Activated naive CD4-positive, alpha-beta T cell treated with anti-CD3 and anti-CD28 coated beads, Interleukin-2, amount 10 ng/mL, durations not matched to agents 7 days and 5 days (primary cell): ENCODE measurements at regions not wholly inside any gene's neighbourhood (a gene's known extent, or its start where the extent isn't known, plus 50 kb on each side); places are given as distances from the start of the nearest gene placed in this dataset.
"Not testable (repeated sequence)": the region's sequence is repeated elsewhere in the genome, so short reads cannot be mapped to it uniquely, and the experiment has no call there.

ENCODE experiments used
- CTCF ChIA-PET: fragments of 350-600 bp; sonication (Branson Sonifier 250); formaldehyde crosslinking; loops from one replicate; lab custom pipeline; 2021; ENCODE audit warnings: antibody characterized with exemption; lab: Charles Lee
- DNase-seq: peaks from one replicate; pipeline ENCODE4 v3.0.0-alpha.2; 2020
- H3K27ac Mint-ChIP-seq: one replicate; pipeline ENCODE4 v1.8.0; 2021; ENCODE audit warnings: mild to moderate bottlenecking, moderate library complexity, mixed read lengths
- H3K27me3 Mint-ChIP-seq: one replicate; pipeline ENCODE4 v1.8.0; 2021; ENCODE audit warnings: mild to moderate bottlenecking, mixed read lengths
- H3K36me3 Mint-ChIP-seq: one replicate; pipeline ENCODE4 v1.8.0; 2021; ENCODE audit warnings: mixed read lengths
- H3K4me1 Mint-ChIP-seq: one replicate; pipeline ENCODE4 v1.8.0; 2021; ENCODE audit warnings: mixed read lengths
- H3K4me3 Mint-ChIP-seq: one replicate; pipeline ENCODE4 v1.8.0; 2021; ENCODE audit warnings: mild to moderate bottlenecking, moderate library complexity, mixed read lengths
- H3K9me3 Mint-ChIP-seq: one replicate; pipeline ENCODE4 v1.8.0; 2021; ENCODE audit warnings: mixed read lengths

- Mint-ChIP-seq H3K27me3 (no peaks in the 10 kb centered on the region), H3K9me3 (peaks cover 8% of the 10 kb centered on the region), H3K4me3 (no peak overlapping the region), H3K4me1 (no peaks in the 10 kb centered on the region), H3K36me3 (no peaks in the 10 kb centered on the region), H3K27ac (no peak overlapping the region)
- CTCF ChIA-PET: no interaction called here
- DNase-seq: no peak
Observed at GRCh38 chr3:154852515-154852914, 227.6 kb upstream of the MME start.

GRCh38 chr3:154851644-154852043 lies 228.5 kb upstream of the MME start:
- no peak for DNase-seq
- no peak overlapping the region for H3K27ac Mint-ChIP-seq

GRCh38 chr3:154850921-154851320 lies 229.2 kb upstream of the MME start:
- DNase-seq: no peak
- Mint-ChIP-seq H3K36me3 (no peaks in the 10 kb centered on the region), H3K27me3 (no peaks in the 10 kb centered on the region), H3K9me3 (peaks cover 6% of the 10 kb centered on the region), H3K4me3 (no peak overlapping the region), H3K4me1 (no peaks in the 10 kb centered on the region), H3K27ac (no peak overlapping the region)
- CTCF ChIA-PET: no interaction called here

More at GRCh38 chr3:154851644-154852043, 228.5 kb upstream of the MME start:
- Mint-ChIP-seq H3K27me3 (no peaks in the 10 kb centered on the region), H3K4me1 (no peaks in the 10 kb centered on the region), H3K9me3 (peaks cover 8% of the 10 kb centered on the region), H3K4me3 (no peak overlapping the region), H3K36me3 (no peaks in the 10 kb centered on the region)
- CTCF ChIA-PET: no interaction called here

- Mint-ChIP-seq H3K9me3 (peaks cover 6% of the 10 kb centered on the region), H3K4me3 (no peak overlapping the region), H3K4me1 (no peaks in the 10 kb centered on the region), H3K36me3 (no peaks in the 10 kb centered on the region), H3K27me3 (no peaks in the 10 kb centered on the region), H3K27ac (no peak overlapping the region)
- CTCF ChIA-PET: no interaction called here
- no peak for DNase-seq
Observed at GRCh38 chr3:154849408-154849807, 230.7 kb upstream of the MME start.

DNA sequence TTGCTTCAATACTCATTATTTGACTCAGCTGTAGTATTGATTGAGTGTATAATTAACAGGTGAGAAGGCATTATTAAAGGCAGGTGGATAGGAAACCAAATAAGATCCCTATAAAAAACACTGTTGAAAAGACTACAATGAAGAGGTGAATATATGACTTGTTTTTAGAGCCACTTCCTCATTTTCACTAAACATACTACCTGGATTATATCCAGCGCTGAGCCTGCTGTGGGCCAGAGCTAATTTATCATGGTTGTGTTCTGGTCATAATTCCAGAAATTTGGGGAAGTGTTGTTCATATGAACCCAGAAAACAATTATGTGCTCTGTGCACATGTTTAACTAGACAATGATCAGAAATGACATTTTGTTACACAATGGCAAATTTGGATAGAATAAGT lies 235.3 kb upstream of the MME start:
- Mint-ChIP-seq H3K36me3 (no peaks in the 10 kb centered on the region), H3K9me3 (peaks cover 6% of the 10 kb centered on the region), H3K27me3 (no peaks in the 10 kb centered on the region), H3K4me1 (no peaks in the 10 kb centered on the region), H3K4me3 (no peak overlapping the region), H3K27ac (no peak overlapping the region)
- no peak for DNase-seq
- CTCF ChIA-PET: no interaction called here

GRCh38 chr3:154843647-154844046 lies 236.5 kb upstream of the MME start:
- H3K4me3 Mint-ChIP-seq: no peak overlapping the region
- no peaks in the 10 kb centered on the region for H3K4me1 Mint-ChIP-seq
- CTCF ChIA-PET: no interaction called here
- H3K9me3 Mint-ChIP-seq: no peaks in the 10 kb centered on the region
- H3K36me3 Mint-ChIP-seq: no peaks in the 10 kb centered on the region
- no peaks in the 10 kb centered on the region for H3K27me3 Mint-ChIP-seq
- DNase-seq: no peak
- H3K27ac Mint-ChIP-seq: no peak overlapping the region

DNA sequence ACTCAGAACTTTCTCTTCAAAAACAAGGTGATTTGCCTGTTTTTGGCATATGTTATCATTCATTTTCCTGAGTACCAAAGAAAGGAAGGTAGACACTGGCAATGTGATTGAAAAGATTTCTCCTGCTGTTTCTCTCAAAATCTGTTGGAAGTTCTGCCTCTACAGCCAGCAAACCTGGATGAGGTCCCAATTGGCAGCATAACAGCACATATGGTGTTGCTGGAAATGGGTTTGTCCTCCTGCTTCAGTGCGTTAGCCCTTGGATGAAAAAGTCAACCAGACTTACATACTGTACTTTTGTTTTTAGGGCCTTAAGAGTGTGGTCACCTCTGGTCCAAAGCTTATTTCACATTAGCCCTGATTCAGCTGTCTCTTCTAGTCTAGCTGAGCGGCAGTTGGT lies 237.6 kb upstream of the MME start:
- no peaks in the 10 kb centered on the region for H3K9me3 Mint-ChIP-seq
- CTCF ChIA-PET: no interaction called here
- H3K36me3 Mint-ChIP-seq: no peaks in the 10 kb centered on the region
- no peak overlapping the region for H3K4me3 Mint-ChIP-seq
- DNase-seq: no peak
- H3K27ac Mint-ChIP-seq: no peak overlapping the region
- no peaks in the 10 kb centered on the region for H3K27me3 Mint-ChIP-seq
- no peaks in the 10 kb centered on the region for H3K4me1 Mint-ChIP-seq

- Mint-ChIP-seq H3K4me3 (no peak overlapping the region), H3K4me1 (no peaks in the 10 kb centered on the region), H3K27me3 (no peaks in the 10 kb centered on the region), H3K36me3 (no peaks in the 10 kb centered on the region), H3K9me3 (no peaks in the 10 kb centered on the region), H3K27ac (no peak overlapping the region)
- no peak for DNase-seq
- CTCF ChIA-PET: no interaction called here
Observed at GRCh38 chr3:154835639-154836038, 244.5 kb upstream of the MME start.

- H3K27ac Mint-ChIP-seq, CTCF ChIA-PET: not testable (repeated sequence)
Observed at GRCh38 chr3:154834831-154835230, 245.3 kb upstream of the MME start.

GRCh38 chr3:154829929-154830328 lies 250.2 kb upstream of the MME start:
- no peaks in the 10 kb centered on the region for H3K27me3 Mint-ChIP-seq
- no peak for DNase-seq

More at GRCh38 chr3:154834831-154835230, 245.3 kb upstream of the MME start:
- H3K4me1 Mint-ChIP-seq, H3K27me3 Mint-ChIP-seq, H3K4me3 Mint-ChIP-seq, H3K36me3 Mint-ChIP-seq, H3K9me3 Mint-ChIP-seq, DNase-seq: not testable (repeated sequence)

GRCh38 chr3:154819491-154819890 lies 260.6 kb upstream of the MME start:
- no peaks in the 10 kb centered on the region for H3K36me3 Mint-ChIP-seq
- H3K9me3 Mint-ChIP-seq: peaks cover 9% of the 10 kb centered on the region
- H3K4me1 Mint-ChIP-seq: no peaks in the 10 kb centered on the region
- no peak overlapping the region for H3K4me3 Mint-ChIP-seq
- CTCF ChIA-PET: no interaction called here
- H3K27me3 Mint-ChIP-seq: no peaks in the 10 kb centered on the region
- DNase-seq: no peak
- H3K27ac Mint-ChIP-seq: no peak overlapping the region

More at GRCh38 chr3:154829929-154830328, 250.2 kb upstream of the MME start:
- Mint-ChIP-seq H3K4me3 (no peak overlapping the region), H3K9me3 (peaks cover 3% of the 10 kb centered on the region), H3K36me3 (no peaks in the 10 kb centered on the region), H3K4me1 (no peaks in the 10 kb centered on the region), H3K27ac (no peak overlapping the region)
- CTCF ChIA-PET: no interaction called here

DNA sequence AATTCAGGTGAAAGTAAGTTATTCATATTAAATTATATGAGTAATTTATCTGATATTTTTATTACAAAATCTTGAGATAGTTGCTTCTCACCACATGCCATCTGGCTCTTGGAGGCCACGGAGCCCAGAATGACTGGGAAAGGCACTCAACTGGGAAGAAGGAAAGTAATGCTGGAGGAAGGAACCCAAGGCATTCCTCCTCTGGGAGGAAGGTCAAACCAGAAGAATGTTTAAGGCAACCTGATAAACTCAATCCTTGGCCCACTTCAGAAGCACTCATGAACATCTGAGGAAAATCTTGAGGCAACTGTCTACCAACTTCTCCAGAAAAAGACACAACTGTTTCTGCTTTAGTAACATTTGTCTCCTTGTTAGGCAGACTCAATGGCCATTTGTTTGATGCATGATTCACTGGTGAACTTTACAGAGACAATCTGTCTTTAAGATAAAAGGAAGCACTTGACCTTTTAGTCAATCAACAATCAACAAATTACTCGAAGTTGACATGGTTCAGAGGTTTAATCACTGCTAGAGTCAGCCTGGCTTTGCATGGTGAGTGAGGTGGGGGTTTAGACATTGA lies 261.4 kb upstream of the MME start:
- DNase-seq: no peak
- CTCF ChIA-PET: no interaction called here
- H3K27me3 Mint-ChIP-seq: no peaks in the 10 kb centered on the region
- H3K4me3 Mint-ChIP-seq: no peak overlapping the region
- H3K9me3 Mint-ChIP-seq: peaks cover 9% of the 10 kb centered on the region
- no peaks in the 10 kb centered on the region for H3K36me3 Mint-ChIP-seq
- H3K4me1 Mint-ChIP-seq: no peaks in the 10 kb centered on the region
- no peak overlapping the region for H3K27ac Mint-ChIP-seq

- H3K27me3 Mint-ChIP-seq, DNase-seq, CTCF ChIA-PET, H3K4me1 Mint-ChIP-seq, H3K4me3 Mint-ChIP-seq, H3K36me3 Mint-ChIP-seq, H3K27ac Mint-ChIP-seq, H3K9me3 Mint-ChIP-seq: not testable (repeated sequence)
Observed at GRCh38 chr3:154810017-154810416, 270.1 kb upstream of the MME start.

DNA sequence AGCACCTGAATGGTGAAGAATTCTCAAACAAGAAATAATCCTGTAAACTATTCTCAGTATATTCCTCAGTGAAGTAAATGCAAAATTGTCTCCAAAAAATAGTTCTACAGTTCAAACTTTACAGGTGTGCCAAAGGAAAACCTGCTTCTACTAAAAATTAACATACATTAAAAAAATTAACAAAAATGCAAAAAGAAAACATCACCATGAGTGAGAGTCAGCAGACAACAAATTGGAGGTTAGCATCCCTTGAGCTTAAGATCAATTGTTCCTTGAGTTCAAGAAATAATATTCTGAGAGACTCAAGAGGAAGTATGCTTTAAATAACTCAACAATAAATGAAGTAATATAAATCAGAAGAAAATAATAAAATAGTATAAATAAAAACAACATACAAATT lies 278.4 kb upstream of the MME start:
- Mint-ChIP-seq H3K4me3 (no peak overlapping the region), H3K27ac (no peak overlapping the region), H3K9me3 (peaks cover 2% of the 10 kb centered on the region), H3K36me3 (no peaks in the 10 kb centered on the region), H3K27me3 (no peaks in the 10 kb centered on the region), H3K4me1 (no peaks in the 10 kb centered on the region)
- no peak for DNase-seq
- CTCF ChIA-PET: no interaction called here

GRCh38 chr3:154799800-154800199 lies 280.3 kb upstream of the MME start:
- H3K27me3 Mint-ChIP-seq: no peaks in the 10 kb centered on the region
- no peaks in the 10 kb centered on the region for H3K36me3 Mint-ChIP-seq
- no peak overlapping the region for H3K4me3 Mint-ChIP-seq
- no peak for DNase-seq
- H3K4me1 Mint-ChIP-seq: no peaks in the 10 kb centered on the region
- peaks cover 2% of the 10 kb centered on the region for H3K9me3 Mint-ChIP-seq
- H3K27ac Mint-ChIP-seq: no peak overlapping the region
- CTCF ChIA-PET: no interaction called here

GRCh38 chr3:154795582-154795981 lies 284.5 kb upstream of the MME start:
- no peaks in the 10 kb centered on the region for H3K4me1 Mint-ChIP-seq
- CTCF ChIA-PET: no interaction called here
- H3K9me3 Mint-ChIP-seq: no peaks in the 10 kb centered on the region
- H3K36me3 Mint-ChIP-seq: no peaks in the 10 kb centered on the region
- no peak for DNase-seq
- no peak overlapping the region for H3K27ac Mint-ChIP-seq
- H3K4me3 Mint-ChIP-seq: no peak overlapping the region
- H3K27me3 Mint-ChIP-seq: no peaks in the 10 kb centered on the region
